GM21381 (cell line): ENCODE measurements at regions not wholly inside any gene's neighbourhood (a gene's known extent, or its start where the extent isn't known, plus 50 kb on each side); places are given as distances from the start of the nearest gene placed in this dataset.

Experiments used
- ATAC-seq: cut with Tn5 transposase; IDR thresholded peaks from one replicate; pipeline ENCODE4 v1.9.1; 2021; ENCODE audit warnings: mild to moderate bottlenecking, moderate library complexity; ENCODE audit not compliant: unreplicated experiment

- ATAC-seq: no peak
Measured at GRCh38 chr4:136581119-136581518, 951.2 kb downstream of the PCDH18 start.

- ATAC-seq: no peak
Measured at GRCh38 chr4:136575146-136575545, 957.1 kb downstream of the PCDH18 start.

GRCh38 chr4:136573460-136573859 is 958.8 kb downstream of the PCDH18 start:
- ATAC-seq: no peak

- ATAC-seq: no peak
Measured at GRCh38 chr4:136571315-136571714, 961.0 kb downstream of the PCDH18 start.

- ATAC-seq: no peak
Measured at GRCh38 chr4:136562834-136563233, 969.5 kb downstream of the PCDH18 start.

- ATAC-seq: no peak
Measured at GRCh38 chr4:136558940-136559494, 973.3 kb downstream of the PCDH18 start.

- ATAC-seq: no peak
Measured at GRCh38 chr4:136557396-136557795, 974.9 kb downstream of the PCDH18 start.

GRCh38 chr4:136554033-136554432 is 978.3 kb downstream of the PCDH18 start:
- no peak for ATAC-seq

- ATAC-seq: no peak
Measured at GRCh38 chr4:136551753-136552152, 980.5 kb downstream of the PCDH18 start.

GRCh38 chr4:136540747-136541146 is 991.5 kb downstream of the PCDH18 start:
- no peak for ATAC-seq

GRCh38 chr4:136528131-136528530 is 1004.2 kb downstream of the PCDH18 start:
- ATAC-seq: no peak

GRCh38 chr4:136526517-136526916 is 1005.8 kb downstream of the PCDH18 start:
- ATAC-seq: no peak

- ATAC-seq: no peak
Measured at GRCh38 chr4:136524039-136524438, 1008.3 kb downstream of the PCDH18 start.

- ATAC-seq: no peak
Measured at GRCh38 chr4:136516371-136516770, 1015.9 kb downstream of the PCDH18 start.

GRCh38 chr4:136505020-136505419 is 1027.3 kb downstream of the PCDH18 start:
- no peak for ATAC-seq

- no peak for ATAC-seq
Measured at GRCh38 chr4:136495851-136496250, 1036.4 kb downstream of the PCDH18 start.

GRCh38 chr4:136495076-136495475 is 1037.2 kb downstream of the PCDH18 start:
- no peak for ATAC-seq

- ATAC-seq: no peak
Measured at GRCh38 chr4:136489101-136489500, 1043.2 kb downstream of the PCDH18 start.

- no peak for ATAC-seq
Measured at GRCh38 chr4:136484996-136485395, 1047.3 kb downstream of the PCDH18 start.

GRCh38 chr4:136476753-136477152 is 1055.5 kb downstream of the PCDH18 start:
- ATAC-seq: no peak

- no peak for ATAC-seq
Measured at GRCh38 chr4:136471051-136471450, 1061.2 kb downstream of the PCDH18 start.

GRCh38 chr4:136465691-136466090 is 1066.6 kb downstream of the PCDH18 start:
- ATAC-seq: no peak

- ATAC-seq: no peak
Measured at GRCh38 chr4:136463941-136464340, 1068.4 kb downstream of the PCDH18 start.
